NT2/D1 (cell line): ENCODE measurements at regions not wholly inside any gene's neighbourhood (a gene's known extent, or its start where the extent isn't known, plus 50 kb on each side); places are given as distances from the start of the nearest gene placed in this dataset.

ENCODE experiments used
- DNase-seq: peaks from one replicate; pipeline ENCODE4 v3.0.0-alpha.2; 2011; ENCODE audit warnings: low read depth, low spot score
- H3K27me3 ChIP-seq: 2 replicates; pipeline ENCODE4 v1.6.0; 2011; ENCODE audit warnings: mild to moderate bottlenecking; ENCODE audit not compliant: insufficient read length, insufficient read depth
- H3K36me3 ChIP-seq: 2 replicates; pipeline ENCODE4 v1.6.1; 2011; ENCODE audit warnings: mild to moderate bottlenecking, low read length, mixed read lengths; ENCODE audit not compliant: insufficient read depth, insufficient read length
- H3K4me1 ChIP-seq: 2 replicates; pipeline ENCODE4 v1.5.1; 2011; ENCODE audit not compliant: insufficient read depth, insufficient read length
- H3K4me3 ChIP-seq: 2 replicates; pipeline ENCODE4 v1.5.1; 2011; ENCODE audit warnings: low read depth; ENCODE audit not compliant: insufficient read length
- H3K9ac ChIP-seq: 2 replicates; pipeline ENCODE4 v1.6.0; 2011; ENCODE audit warnings: low read depth; ENCODE audit not compliant: insufficient read length
- H3K9me3 ChIP-seq: 2 replicates; pipeline ENCODE4 v1.5.1; 2011; ENCODE audit warnings: mild to moderate bottlenecking, low read length; ENCODE audit not compliant: insufficient read depth
- SUZ12 ChIP-seq: IDR thresholded peaks from 2 replicates; pipeline ENCODE4 v1.6.1; 2011; ENCODE audit not compliant: insufficient read length, insufficient read depth; ENCODE audit errors: extremely low read depth
- YY1 ChIP-seq: IDR thresholded peaks from 2 replicates; pipeline ENCODE4 v1.6.1; 2011; ENCODE audit not compliant: insufficient read length, insufficient read depth
- ZNF274 ChIP-seq: IDR thresholded peaks from 2 replicates; pipeline ENCODE4 v1.6.1; 2011; ENCODE audit warnings: mild to moderate bottlenecking, low read depth, low read length

- Histone ChIP-seq H3K27me3 (no peaks in the 10 kb centered on the region), H3K9me3 (no peaks in the 10 kb centered on the region), H3K4me1 (no peaks in the 10 kb centered on the region), H3K9ac (no peak overlapping the region), H3K4me3 (no peak overlapping the region), H3K36me3 (no peaks in the 10 kb centered on the region)
- TF ChIP-seq ZNF274 (no peak), SUZ12 (no peak), YY1 (no peak)
- no peak for DNase-seq
Observed at GRCh38 chr14:83207550-83207949, 1673.9 kb upstream of the SEL1L start.

- H3K36me3 ChIP-seq, result no peaks in the 10 kb centered on the region
- DNase-seq, result peak; percentile 6
- no peak overlapping the region for H3K9ac ChIP-seq
- no peaks in the 10 kb centered on the region for H3K27me3 ChIP-seq
- H3K4me3 ChIP-seq, result no peak overlapping the region
- H3K9me3 ChIP-seq, result no peaks in the 10 kb centered on the region
- TF ChIP-seq SUZ12 (no peak), ZNF274 (no peak), YY1 (no peak)
- no peaks in the 10 kb centered on the region for H3K4me1 ChIP-seq
Observed at GRCh38 chr14:83208341-83208740, 1674.7 kb upstream of the SEL1L start.

GRCh38 chr14:83217492-83217891 lies 1683.8 kb upstream of the SEL1L start:
- H3K27me3 ChIP-seq, result no peaks in the 10 kb centered on the region
- H3K9me3 ChIP-seq, result no peaks in the 10 kb centered on the region
- H3K36me3 ChIP-seq, result no peaks in the 10 kb centered on the region
- DNase-seq, result no peak
- no peak overlapping the region for H3K4me3 ChIP-seq
- no peak overlapping the region for H3K9ac ChIP-seq
- no peak for TF ChIP-seq ZNF274
- TF ChIP-seq SUZ12, result no peak
- no peak for TF ChIP-seq YY1
- H3K4me1 ChIP-seq, result no peaks in the 10 kb centered on the region

GRCh38 chr14:83247924-83248639 lies 1714.4 kb upstream of the SEL1L start:
- H3K9ac ChIP-seq, result no peak overlapping the region
- peaks cover 8% of the 10 kb centered on the region; the same call in 1 of the 2 replicates for H3K9me3 ChIP-seq
- no peak for DNase-seq
- no peaks in the 10 kb centered on the region for H3K27me3 ChIP-seq
- no peaks in the 10 kb centered on the region for H3K4me1 ChIP-seq
- no peaks in the 10 kb centered on the region for H3K36me3 ChIP-seq
- TF ChIP-seq ZNF274, result no peak
- TF ChIP-seq SUZ12, result no peak
- TF ChIP-seq YY1, result no peak
- no peak overlapping the region for H3K4me3 ChIP-seq

- Histone ChIP-seq H3K27me3 (no peaks in the 10 kb centered on the region), H3K4me3 (no peak overlapping the region), H3K9me3 (no peaks in the 10 kb centered on the region), H3K9ac (no peak overlapping the region), H3K36me3 (no peaks in the 10 kb centered on the region), H3K4me1 (no peaks in the 10 kb centered on the region)
- TF ChIP-seq ZNF274, result no peak
- TF ChIP-seq SUZ12, result no peak
- no peak for TF ChIP-seq YY1
- no peak for DNase-seq
Observed at GRCh38 chr14:83251402-83251801, 1717.7 kb upstream of the SEL1L start.

- Histone ChIP-seq H3K4me1 (no peaks in the 10 kb centered on the region), H3K27me3 (no peaks in the 10 kb centered on the region), H3K36me3 (no peaks in the 10 kb centered on the region), H3K9ac (no peak overlapping the region), H3K4me3 (no peak overlapping the region), H3K9me3 (no peaks in the 10 kb centered on the region)
- TF ChIP-seq ZNF274 (no peak), YY1 (no peak), SUZ12 (no peak)
- DNase-seq, result no peak
Observed at GRCh38 chr14:83253870-83254269, 1720.2 kb upstream of the SEL1L start.

- TF ChIP-seq YY1, result no peak
- TF ChIP-seq ZNF274, result no peak
- TF ChIP-seq SUZ12, result no peak
- DNase-seq, result no peak
- H3K4me3 ChIP-seq, result no peak overlapping the region
Observed at GRCh38 chr14:83255015-83255726, 1721.5 kb upstream of the SEL1L start.

More at GRCh38 chr14:83255015-83255726, 1721.5 kb upstream of the SEL1L start:
- no peaks in the 10 kb centered on the region for H3K27me3 ChIP-seq
- H3K9ac ChIP-seq, result no peak overlapping the region
- H3K4me1 ChIP-seq, result no peaks in the 10 kb centered on the region
- H3K9me3 ChIP-seq, result no peaks in the 10 kb centered on the region
- H3K36me3 ChIP-seq, result no peaks in the 10 kb centered on the region
